Endodermal cell (in vitro differentiated cells): ENCODE measurements at regions not wholly inside any gene's neighbourhood (a gene's known extent, or its start where the extent isn't known, plus 50 kb on each side); places are given as distances from the start of the nearest gene placed in this dataset.

ENCODE experiments used
- DNase-seq: peaks from one replicate; pipeline ENCODE4 v3.0.0-alpha.2; 2017
- H3K27ac ChIP-seq: 2 replicates; pipeline ENCODE4 v1.5.1; 2013; ENCODE audit warnings: mild to moderate bottlenecking, low read depth, low read length, moderate library complexity
- H3K27me3 ChIP-seq: 2 replicates; pipeline ENCODE4 v1.6.1; 2013; ENCODE audit warnings: mild to moderate bottlenecking, low read length, moderate library complexity; ENCODE audit not compliant: insufficient read depth, control insufficient read depth, poor library complexity, severe bottlenecking
- H3K36me3 ChIP-seq: 2 replicates; pipeline ENCODE4 v1.7.0; 2013; ENCODE audit warnings: mild to moderate bottlenecking, low read length, moderate library complexity; ENCODE audit not compliant: control insufficient read depth, insufficient read depth
- H3K4me1 ChIP-seq: one replicate; pipeline ENCODE4 v1.7.0; 2013; ENCODE audit warnings: low read length; ENCODE audit not compliant: control insufficient read depth, insufficient read depth
- H3K4me3 ChIP-seq: 2 replicates; pipeline ENCODE4 v1.5.1; 2013; ENCODE audit warnings: mild to moderate bottlenecking, low read length, moderate library complexity
- H3K9ac ChIP-seq: 2 replicates; pipeline ENCODE4 v1.6.1; 2013; ENCODE audit warnings: mild to moderate bottlenecking, low read length, moderate library complexity; ENCODE audit not compliant: poor library complexity, severe bottlenecking; ENCODE audit errors: extremely low read depth
- H3K9me3 ChIP-seq: 2 replicates; pipeline ENCODE4 v1.6.1; 2013; ENCODE audit warnings: mild to moderate bottlenecking, low read length, moderate library complexity; ENCODE audit not compliant: control insufficient read depth
- H3K27ac Mint-ChIP-seq: 2 replicates; pipeline ENCODE4 v1.8.0; 2020; ENCODE audit warnings: mixed read lengths
- H3K27me3 Mint-ChIP-seq: 2 replicates; pipeline ENCODE4 v1.8.0; 2021; ENCODE audit warnings: mild to moderate bottlenecking, mixed read lengths; ENCODE audit not compliant: insufficient read depth
- H3K36me3 Mint-ChIP-seq: 2 replicates; pipeline ENCODE4 v1.8.0; 2020; ENCODE audit warnings: low read depth, mixed read lengths
- H3K4me1 Mint-ChIP-seq: 2 replicates; pipeline ENCODE4 v1.8.0; 2020; ENCODE audit warnings: mixed read lengths
- H3K4me3 Mint-ChIP-seq: 2 replicates; pipeline ENCODE4 v1.8.0; 2020; ENCODE audit warnings: mild to moderate bottlenecking, moderate library complexity, mixed read lengths
- H3K9me3 Mint-ChIP-seq: 2 replicates; pipeline ENCODE4 v1.8.0; 2020; ENCODE audit warnings: mild to moderate bottlenecking, mixed read lengths
- CTCF ChIP-seq: fragments of 200-600 bp; sonication (generic); conservative IDR thresholded peaks from 2 replicates; pipeline ENCODE4 v1.5.0; 2021; ENCODE audit warnings: antibody characterized with exemption, mild to moderate bottlenecking
- WGBS, 2 experiments: methylation state at CpG; one replicate each; pipeline versions ENCODE4 v1.1.5 to v1.1.7; 2013; ENCODE audit warnings: missing lambda C conversion rate in 2 of 2, mixed read lengths in 1 of 2; ENCODE audit not compliant: insufficient coverage in 1 of 2, insufficient read length in 1 of 2; 5-methylcytosine and 5-hydroxymethylcytosine counted together

- Histone ChIP-seq H3K9ac (no peak overlapping the region), H3K36me3 (no peaks in the 10 kb centered on the region), H3K9me3 (peaks cover 5% of the 10 kb centered on the region), H3K4me1 (peaks cover 3% of the 10 kb centered on the region), H3K27me3 (no peaks in the 10 kb centered on the region), H3K4me3 (no peak overlapping the region), H3K27ac (no peak overlapping the region)
- Mint-ChIP-seq H3K27ac (no peak overlapping the region), H3K36me3 (no peaks in the 10 kb centered on the region), H3K9me3 (peaks cover 6% of the 10 kb centered on the region), H3K4me1 (peaks cover 25% of the 10 kb centered on the region), H3K4me3 (no peak overlapping the region), H3K27me3 (no peaks in the 10 kb centered on the region)
- 42 to 49% methylated on average over 4 to 5 of the region's 5 CpGs for WGBS, 2 experiments
- no peak for TF ChIP-seq CTCF
- no peak for DNase-seq
These were observed 107.3 kb upstream of the FOXN2 start for GRCh38 chr2:48207201-48207641.

GRCh38 chr2:48207851-48208250, 106.6 kb upstream of the FOXN2 start:
- Mint-ChIP-seq H3K4me1 (peaks cover 22% of the 10 kb centered on the region), H3K27ac (no peak overlapping the region), H3K9me3 (peaks cover 6% of the 10 kb centered on the region), H3K27me3 (no peaks in the 10 kb centered on the region), H3K36me3 (no peaks in the 10 kb centered on the region), H3K4me3 (no peak overlapping the region)
- Histone ChIP-seq H3K4me3 (no peak overlapping the region), H3K4me1 (peaks cover 3% of the 10 kb centered on the region), H3K36me3 (no peaks in the 10 kb centered on the region), H3K27ac (no peak overlapping the region), H3K9me3 (peaks cover 5% of the 10 kb centered on the region), H3K9ac (no peak overlapping the region), H3K27me3 (no peaks in the 10 kb centered on the region)
- no peak for DNase-seq
- WGBS, 2 experiments = 80% methylated on average over 3 of the region's 3 CpGs; no CpG with 5 or more reads in 1 of the 2 experiments
- TF ChIP-seq CTCF = no peak

- H3K4me3 ChIP-seq = no peak overlapping the region
- Mint-ChIP-seq H3K27me3 (no peaks in the 10 kb centered on the region), H3K36me3 (no peaks in the 10 kb centered on the region), H3K4me3 (no peak overlapping the region), H3K9me3 (peaks cover 6% of the 10 kb centered on the region), H3K4me1 (peaks cover 22% of the 10 kb centered on the region), H3K27ac (no peak overlapping the region)
- H3K27ac ChIP-seq = no peak overlapping the region
- no peak for TF ChIP-seq CTCF
- H3K27me3 ChIP-seq = no peaks in the 10 kb centered on the region
- peaks cover 5% of the 10 kb centered on the region for H3K9me3 ChIP-seq
- peaks cover 3% of the 10 kb centered on the region for H3K4me1 ChIP-seq
- no peak for DNase-seq
- no peaks in the 10 kb centered on the region for H3K36me3 ChIP-seq
- no peak overlapping the region for H3K9ac ChIP-seq
These were observed 105.1 kb upstream of the FOXN2 start for GRCh38 chr2:48209214-48209885.
